Stimulated activated CD4-positive, alpha-beta T cell treated with anti-CD3 and anti-CD28 coated beads, TNF-alpha, amount 100 ng/mL, for 24 hours (primary cell): ENCODE measurements at regions not wholly inside any gene's neighbourhood (a gene's known extent, or its start where the extent isn't known, plus 50 kb on each side); places are given as distances from the start of the nearest gene placed in this dataset.

Source experiments
- DNase-seq, 3 experiments: peaks; one replicate each; pipeline ENCODE4 v3.0.0-alpha.2; 2020; ENCODE audit warnings: low read depth in 3 of 3

DNA sequence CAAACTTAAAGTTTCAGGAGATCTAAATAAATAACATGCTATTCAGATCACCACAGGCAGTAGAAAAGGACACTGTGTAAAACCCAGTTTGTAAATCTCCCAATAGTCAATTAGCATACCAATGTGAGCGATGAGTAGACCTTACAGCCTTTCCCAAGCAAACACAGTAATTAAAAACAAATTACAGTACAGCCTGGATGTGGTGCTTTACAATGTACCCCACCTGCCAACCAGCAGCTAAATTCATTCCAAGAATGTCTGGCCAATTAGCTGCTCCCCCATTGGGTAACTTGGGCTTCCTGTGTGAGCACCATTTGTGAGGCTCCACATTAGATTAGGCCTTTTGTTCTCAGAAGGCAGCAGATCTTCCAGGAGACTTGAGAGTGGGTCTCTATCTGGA, 635.0 kb downstream of the TBL1XR1 start:
- DNase-seq, result no peak

DNA sequence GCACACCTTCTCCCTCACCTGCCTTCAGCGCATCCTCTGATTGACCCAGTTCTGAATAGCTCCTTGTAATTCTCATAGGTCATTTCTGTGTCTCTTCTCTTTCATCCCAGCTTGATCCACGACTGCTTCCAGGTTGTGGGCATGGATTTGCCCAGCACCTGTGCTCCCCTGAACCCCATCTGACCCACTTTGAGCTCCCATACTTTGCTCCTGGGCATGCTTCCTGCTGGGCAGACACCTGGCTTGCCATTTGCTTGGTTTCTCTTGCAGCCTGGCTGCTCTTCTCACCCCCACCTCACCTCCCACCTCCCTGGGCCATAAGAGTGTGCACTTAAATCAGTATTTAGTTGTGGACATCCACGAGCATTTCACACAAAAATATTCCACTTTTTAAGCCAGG, 635.5 kb downstream of the TBL1XR1 start:
- DNase-seq, result no peak

DNA sequence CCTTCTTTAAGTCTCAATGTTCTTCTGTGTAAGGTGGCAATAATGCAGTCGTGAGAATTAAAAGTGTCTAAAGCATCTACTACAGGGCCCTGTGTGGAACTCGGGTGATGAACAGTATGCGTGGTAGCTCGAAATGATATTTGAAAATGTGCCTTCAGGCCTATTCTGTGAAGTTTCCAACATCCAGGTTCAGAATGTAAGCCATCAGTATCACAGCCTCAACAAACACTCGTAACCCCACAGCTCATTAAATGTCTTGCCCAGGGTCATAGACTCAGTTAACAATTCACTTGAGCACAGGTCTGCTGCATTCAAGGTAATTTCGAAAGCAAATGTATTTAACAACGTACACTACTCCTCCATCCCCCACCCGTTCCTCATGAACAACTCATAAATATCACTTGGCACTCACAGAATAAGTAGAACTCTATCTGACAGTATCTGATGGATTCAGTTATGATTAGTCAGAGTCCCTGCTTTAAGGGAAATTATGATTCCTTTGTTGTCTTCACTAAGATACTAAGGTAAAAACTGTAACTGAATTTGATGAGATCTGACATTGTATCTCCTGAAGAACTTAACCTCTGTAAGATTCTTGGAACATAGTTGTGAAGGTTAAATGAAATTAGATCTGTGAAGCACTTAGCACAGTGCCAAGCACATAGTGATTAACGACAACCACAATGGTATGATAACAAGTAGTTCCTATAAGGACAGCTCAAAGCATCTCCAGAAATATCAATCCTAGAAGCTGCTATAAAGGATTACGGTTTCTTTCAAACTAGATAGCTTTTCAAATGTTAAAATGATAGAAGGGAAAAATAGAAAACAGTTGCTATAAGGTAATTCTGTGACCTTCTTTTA, 642.3 kb downstream of the TBL1XR1 start:
- DNase-seq, result no peak

- no peak for DNase-seq
Measured at GRCh38 chr3:176554264-176554663, 643.0 kb downstream of the TBL1XR1 start.

- DNase-seq, result no peak
Measured at GRCh38 chr3:176526942-176527341, 670.3 kb downstream of the TBL1XR1 start.

- no peak for DNase-seq
Measured at GRCh38 chr3:176526225-176526624, 671.1 kb downstream of the TBL1XR1 start.

GRCh38 chr3:176523114-176523513, 674.2 kb downstream of the TBL1XR1 start:
- DNase-seq, result no peak

GRCh38 chr3:176522436-176522835, 674.8 kb downstream of the TBL1XR1 start:
- no peak for DNase-seq

GRCh38 chr3:176521531-176522175, 675.6 kb downstream of the TBL1XR1 start:
- DNase-seq, result no peak

DNA sequence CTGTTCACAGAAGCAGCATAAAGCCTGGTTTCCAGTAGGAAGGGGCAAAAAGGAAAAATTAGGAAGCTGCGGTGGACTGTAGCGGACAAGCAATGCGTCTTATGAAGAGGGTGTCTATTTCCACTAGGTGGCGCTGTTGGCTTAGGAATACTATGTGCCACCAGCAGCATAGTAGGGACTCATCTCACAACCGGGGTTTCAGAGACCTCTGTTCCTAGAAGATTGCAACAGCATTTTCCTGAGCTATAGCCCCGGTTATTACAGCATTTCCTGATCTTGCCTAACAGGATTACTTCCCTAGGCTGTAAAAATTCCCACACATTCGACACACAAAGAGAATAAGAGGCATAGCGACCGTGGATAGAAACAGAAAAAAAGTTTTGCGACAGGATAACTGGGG, 683.0 kb downstream of the TBL1XR1 start:
- DNase-seq, result no peak

DNA sequence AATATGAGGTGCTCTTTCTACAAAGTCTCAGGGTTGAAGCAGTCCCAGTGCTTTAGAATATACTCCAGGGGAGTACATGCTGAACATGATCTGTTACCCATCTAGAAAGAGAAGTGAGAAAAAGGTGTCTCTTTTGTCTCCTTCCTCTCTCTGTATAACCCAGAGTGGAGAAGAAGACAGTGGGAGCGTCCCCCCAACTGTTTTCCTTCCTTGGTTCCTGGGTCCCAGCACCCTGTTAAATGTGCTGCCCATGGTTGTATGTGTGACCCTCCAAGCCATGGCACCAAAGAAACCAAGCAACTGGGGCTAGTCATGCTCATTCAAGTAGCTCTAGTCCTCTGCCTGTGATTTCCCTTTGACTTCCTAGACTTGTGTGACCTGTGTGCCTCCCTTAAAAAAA, 683.7 kb downstream of the TBL1XR1 start:
- no peak for DNase-seq

GRCh38 chr3:176512037-176512436, 685.2 kb downstream of the TBL1XR1 start:
- no peak for DNase-seq

DNA sequence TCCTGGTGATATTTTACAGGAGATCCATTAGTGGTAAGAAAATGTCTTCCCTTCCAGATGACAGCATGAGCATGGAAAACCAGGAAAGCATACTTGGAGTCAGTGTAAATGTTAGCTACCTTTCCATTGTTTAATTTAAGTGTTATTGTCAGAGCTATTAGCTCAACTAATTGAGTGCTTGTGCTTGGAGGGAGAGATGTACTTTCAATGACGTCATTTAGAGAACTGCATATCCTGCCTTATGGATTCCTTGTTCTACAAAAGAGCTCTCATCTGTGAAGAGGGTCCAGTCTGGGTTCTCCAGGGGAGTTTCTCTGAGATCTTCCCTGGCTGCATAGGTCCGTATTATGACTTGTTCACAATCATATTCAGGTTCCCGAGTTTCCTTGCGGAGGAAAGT, 687.2 kb downstream of the TBL1XR1 start:
- no peak for DNase-seq

DNA sequence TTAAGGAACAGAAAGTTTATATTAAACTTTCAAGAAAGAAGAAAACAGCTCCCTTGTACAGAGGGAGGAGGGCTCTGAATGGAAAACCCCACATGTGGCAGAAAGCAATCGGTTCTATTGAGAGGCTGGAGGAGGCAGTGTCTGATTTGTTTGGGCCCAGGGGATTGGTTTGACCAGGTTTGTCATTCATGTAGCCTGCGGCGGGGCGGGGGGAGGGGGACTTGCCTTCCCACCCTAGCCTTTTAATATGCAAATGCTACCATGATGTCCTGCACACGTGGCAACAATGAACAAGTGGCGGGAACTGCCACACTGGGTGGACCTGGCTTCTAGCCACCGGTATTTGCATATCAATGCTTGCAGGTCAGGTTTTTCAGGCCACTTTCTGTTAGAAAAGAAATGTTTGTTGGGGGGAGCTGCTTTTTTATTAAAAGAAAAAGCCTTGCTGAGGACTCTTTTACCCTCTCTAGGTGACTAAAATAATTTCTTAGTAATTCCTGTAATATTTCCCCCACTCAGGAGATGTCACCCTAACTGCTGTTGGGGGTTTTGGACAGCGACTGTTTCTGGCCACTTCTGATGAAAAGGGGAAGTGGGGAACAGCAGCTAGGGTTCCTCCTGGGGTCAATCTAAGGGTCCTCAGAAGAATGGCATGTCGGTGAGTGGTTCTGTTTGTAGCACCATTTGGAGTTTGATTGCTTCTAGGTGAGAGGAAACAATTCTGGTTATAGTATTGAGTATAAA, 691.2 kb downstream of the TBL1XR1 start:
- DNase-seq, result no peak

GRCh38 chr3:176491084-176491483, 706.2 kb downstream of the TBL1XR1 start:
- DNase-seq, result no peak

GRCh38 chr3:176490357-176490756, 706.9 kb downstream of the TBL1XR1 start:
- DNase-seq, result no peak

DNA sequence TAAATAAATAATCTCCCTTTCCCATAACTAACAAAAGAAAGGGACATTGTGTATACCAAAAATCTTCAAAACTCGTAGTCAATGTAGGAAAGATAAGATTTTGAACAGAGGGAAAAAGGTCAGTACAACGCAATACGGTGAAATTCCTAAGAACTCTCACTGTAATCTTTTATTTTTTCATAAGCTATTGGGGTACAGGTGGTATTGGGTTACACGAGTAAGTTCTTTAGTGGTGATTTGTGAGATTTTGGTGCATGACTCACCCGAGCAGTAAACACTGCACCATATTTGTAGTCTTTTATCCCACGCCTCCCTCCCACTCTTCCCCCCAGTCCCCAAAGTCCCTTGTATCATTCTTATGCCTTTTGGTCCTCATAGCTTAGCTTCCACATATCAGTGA, 718.0 kb downstream of the TBL1XR1 start:
- DNase-seq, result no peak

DNA sequence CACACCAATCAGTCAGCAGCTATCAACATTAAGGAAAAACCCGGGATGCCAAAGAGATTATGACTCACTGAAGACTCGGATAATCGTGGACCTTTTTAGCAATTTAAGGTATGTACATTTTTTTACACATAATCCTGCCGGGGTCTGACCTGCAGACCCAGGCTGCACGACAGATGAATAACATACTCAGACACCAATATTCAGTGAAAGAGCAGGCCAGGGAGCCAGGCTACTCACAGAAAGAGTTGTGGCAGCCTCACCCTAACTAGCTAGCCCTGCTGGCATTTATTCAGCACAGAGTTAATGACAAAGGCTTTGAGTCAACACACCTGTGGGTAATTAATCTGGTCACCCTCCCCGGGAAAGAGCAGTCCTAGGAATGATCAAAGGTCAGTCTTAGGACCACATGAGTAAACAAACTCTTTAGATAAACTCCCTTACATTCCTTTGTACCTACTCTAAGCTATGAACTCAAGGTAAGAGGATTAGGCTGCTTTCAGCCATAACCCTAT, 727.5 kb downstream of the TBL1XR1 start:
- DNase-seq, result no peak

GRCh38 chr3:176463610-176464009, 733.7 kb downstream of the TBL1XR1 start:
- DNase-seq, result no peak

- DNase-seq, result no peak
Measured at GRCh38 chr3:176447369-176447768, 749.9 kb downstream of the TBL1XR1 start.

- no peak for DNase-seq
Measured at GRCh38 chr3:176442326-176442725, 755.0 kb downstream of the TBL1XR1 start.

- DNase-seq, result no peak
Measured at GRCh38 chr3:176439729-176440128, 757.6 kb downstream of the TBL1XR1 start.
